Sciatic nerve (tissue), 2 donors: ENCODE measurements at regions not wholly inside any gene's neighbourhood (a gene's known extent, or its start where the extent isn't known, plus 50 kb on each side); places are given as distances from the start of the nearest gene placed in this dataset.

ENCODE experiments used
- ATAC-seq: fragments of 200-7000 bp; cut with Tn5 transposase; one replicate; pipeline ENCODE4 v1.9.1; 2020; ENCODE audit warnings: mild to moderate bottlenecking, moderate library complexity
- DNase-seq: peaks from one replicate; pipeline ENCODE4 v3.0.0-alpha.2; 2020; ENCODE audit warnings: low spot score
- intact Hi-C: fragments of 100-400 bp; cut with DNase I; formaldehyde crosslinking; loops from one replicate; pipeline ENCODE4 v1.14.2; 2022
- donor health status: DM: no; HTN: no; CAD: no.
- donor health status: DM: no; HTN: no; CAD: no.

GRCh38 chr17:12277827-12278226, 257.1 kb downstream of the MAP2K4 start:
- ATAC-seq (no peak), DNase-seq (no peak)
- intact Hi-C loops = loop anchor here (5.0 kb wide), 1 partner anchor 1031 kb away; no protein-coding TSS in a partner anchor

GRCh38 chr17:12282056-12282455, 261.4 kb downstream of the MAP2K4 start:
- intact Hi-C loops = no loop called here
- ATAC-seq = no peak
- DNase-seq = no peak

GRCh38 chr17:12287953-12288352, 267.3 kb downstream of the MAP2K4 start:
- no peak for ATAC-seq
- DNase-seq = no peak
- intact Hi-C loops = no loop called here

GRCh38 chr17:12290207-12290606, 269.5 kb downstream of the MAP2K4 start:
- intact Hi-C loops = no loop called here
- no peak for ATAC-seq

GRCh38 chr17:12296209-12296625, 275.5 kb downstream of the MAP2K4 start:
- DNase-seq (no peak), ATAC-seq (no peak)
- intact Hi-C loops = no loop called here

More at GRCh38 chr17:12290207-12290606, 269.5 kb downstream of the MAP2K4 start:
- DNase-seq = no peak

- intact Hi-C loops = no loop called here
- ATAC-seq (no peak), DNase-seq (no peak)
These were observed 280.9 kb downstream of the MAP2K4 start for GRCh38 chr17:12301551-12301950.

GRCh38 chr17:12302711-12303110, 282.0 kb downstream of the MAP2K4 start:
- no peak for ATAC-seq
- DNase-seq = no peak
- intact Hi-C loops = no loop called here

- intact Hi-C loops = no loop called here
- DNase-seq = no peak
- ATAC-seq = no peak
These were observed 290.1 kb downstream of the MAP2K4 start for GRCh38 chr17:12310811-12311210.

- DNase-seq (no peak), ATAC-seq (no peak)
- intact Hi-C loops = no loop called here
These were observed 292.0 kb downstream of the MAP2K4 start for GRCh38 chr17:12312692-12313091.

- DNase-seq (no peak), ATAC-seq (no peak)
- intact Hi-C loops = no loop called here
These were observed 293.1 kb downstream of the MAP2K4 start for GRCh38 chr17:12313786-12314185.

GRCh38 chr17:12316021-12316420, 295.3 kb downstream of the MAP2K4 start:
- intact Hi-C loops = no loop called here
- no peak for ATAC-seq
- DNase-seq = no peak

GRCh38 chr17:12318571-12319266, 298.0 kb downstream of the MAP2K4 start:
- DNase-seq (no peak), ATAC-seq (no peak)
- intact Hi-C loops = no loop called here

- intact Hi-C loops = no loop called here
- ATAC-seq = no peak
- no peak for DNase-seq
These were observed 299.6 kb downstream of the MAP2K4 start for GRCh38 chr17:12320286-12320685.

GRCh38 chr17:12328204-12328603, 307.5 kb downstream of the MAP2K4 start:
- DNase-seq (no peak), ATAC-seq (no peak)
- intact Hi-C loops = no loop called here

- intact Hi-C loops = no loop called here
- DNase-seq (no peak), ATAC-seq (no peak)
These were observed 309.8 kb downstream of the MAP2K4 start for GRCh38 chr17:12330456-12330855.

- intact Hi-C loops = no loop called here
- no peak for ATAC-seq
- DNase-seq = no peak
These were observed 320.7 kb downstream of the MAP2K4 start for GRCh38 chr17:12341328-12341727.

GRCh38 chr17:12342161-12342560, 321.5 kb downstream of the MAP2K4 start:
- intact Hi-C loops = no loop called here
- ATAC-seq (no peak), DNase-seq (no peak)

GRCh38 chr17:12342609-12343435, 322.1 kb downstream of the MAP2K4 start:
- intact Hi-C loops = no loop called here
- ATAC-seq (no peak), DNase-seq (no peak)

- no peak for DNase-seq
- intact Hi-C loops = no loop called here
- no peak for ATAC-seq
These were observed 317.2 kb upstream of the MYOCD start for GRCh38 chr17:12348476-12348875.

GRCh38 chr17:12349297-12349696, 316.4 kb upstream of the MYOCD start:
- intact Hi-C loops = no loop called here
- ATAC-seq (no peak), DNase-seq (no peak)
